GM18502 (cell line): ENCODE measurements at regions not wholly inside any gene's neighbourhood (a gene's known extent, or its start where the extent isn't known, plus 50 kb on each side); places are given as distances from the start of the nearest gene placed in this dataset.
"Not testable (repeated sequence)": the region's sequence is repeated elsewhere in the genome, so short reads cannot be mapped to it uniquely, and the experiment has no call there.

Experiments
- ATAC-seq: cut with Tn5 transposase; IDR thresholded peaks from one replicate; pipeline ENCODE4 v1.9.1; 2021; ENCODE audit warnings: mild to moderate bottlenecking; ENCODE audit not compliant: unreplicated experiment, poor library complexity

GRCh38 chr11:91585035-91585801 lies 639.4 kb upstream of the FAT3 start:
- ATAC-seq = no peak

DNA sequence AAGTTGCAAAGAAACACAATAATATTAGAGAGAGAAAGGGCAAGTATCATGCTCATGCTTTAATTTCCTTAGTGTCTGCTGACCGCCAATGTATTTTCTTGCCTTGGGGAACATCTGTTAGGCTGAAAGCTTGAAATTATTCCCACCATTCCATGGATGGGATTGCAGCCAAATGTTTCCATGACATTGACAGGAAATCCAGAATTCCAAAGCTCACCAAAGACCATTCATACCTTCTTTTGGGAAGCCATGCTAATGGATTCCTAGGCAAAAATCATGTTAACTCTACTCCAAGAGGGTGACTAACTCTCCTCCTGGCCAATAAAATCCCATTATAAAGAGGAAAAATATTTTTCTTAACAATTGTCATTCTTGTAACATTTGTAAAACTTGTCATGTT lies 661.4 kb upstream of the FAT3 start:
- no peak for ATAC-seq

- no peak for ATAC-seq
Observed at GRCh38 chr11:91560434-91560833, 664.2 kb upstream of the FAT3 start.

- ATAC-seq = no peak
Observed at GRCh38 chr11:91538065-91538464, 686.6 kb upstream of the FAT3 start.

DNA sequence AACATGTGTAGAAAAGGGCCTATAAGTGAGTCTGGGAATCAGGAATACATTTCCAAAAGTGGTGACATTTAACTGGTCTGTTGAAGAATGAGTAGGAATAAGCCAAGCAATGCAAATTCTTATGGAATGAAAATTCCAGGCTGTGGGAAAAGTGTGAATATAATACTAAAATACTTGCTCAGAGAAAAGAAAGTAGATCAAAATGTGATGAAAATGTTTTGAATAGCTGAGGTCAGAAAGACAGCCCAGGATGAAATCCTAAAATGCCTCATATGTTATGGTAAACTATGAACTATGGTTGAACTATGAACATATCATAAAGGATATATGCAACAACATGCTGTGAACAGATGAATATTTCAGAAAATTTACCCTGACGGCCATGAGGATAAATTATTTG lies 688.3 kb upstream of the FAT3 start:
- ATAC-seq = no peak

DNA sequence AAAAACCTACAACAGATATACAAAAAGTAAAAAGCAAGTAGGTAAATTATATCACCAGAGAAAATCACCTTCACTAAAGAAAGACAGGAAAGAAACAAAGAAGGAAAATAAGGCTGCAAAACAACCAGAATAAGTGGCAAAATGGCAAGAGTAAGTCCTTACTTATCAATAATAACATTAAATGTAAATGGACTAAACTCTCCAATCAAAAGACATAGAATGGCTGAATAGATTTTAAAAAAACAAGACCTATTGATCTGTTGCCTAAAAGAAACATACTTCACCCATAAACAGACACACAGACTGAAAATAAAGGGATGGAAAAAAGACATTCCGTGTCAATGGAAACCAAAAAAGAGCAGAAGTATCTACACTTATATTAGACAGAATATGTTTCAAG lies 695.7 kb upstream of the FAT3 start:
- ATAC-seq = no peak

GRCh38 chr11:91527380-91528030 lies 697.1 kb upstream of the FAT3 start:
- no peak for ATAC-seq

DNA sequence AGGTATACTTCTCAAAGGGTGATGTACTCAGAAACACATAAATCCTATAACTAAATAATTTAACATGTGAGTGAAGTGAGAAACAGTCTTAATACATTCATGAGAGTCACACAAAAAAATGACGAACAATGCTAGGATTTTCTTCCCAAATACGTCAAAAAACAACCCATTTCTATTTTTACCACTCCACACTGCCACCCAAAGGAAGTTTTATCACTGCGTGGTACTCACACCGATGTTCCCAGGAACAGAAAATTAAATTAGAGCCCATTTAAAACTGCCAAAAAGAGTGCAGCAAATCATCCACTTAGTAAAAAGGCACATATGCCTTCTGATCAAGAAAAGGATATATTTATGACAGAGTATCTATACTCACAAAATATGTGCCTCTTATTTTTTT lies 710.9 kb upstream of the FAT3 start:
- ATAC-seq = no peak

- ATAC-seq = no peak
Observed at GRCh38 chr11:91497847-91498246, 726.8 kb upstream of the FAT3 start.

DNA sequence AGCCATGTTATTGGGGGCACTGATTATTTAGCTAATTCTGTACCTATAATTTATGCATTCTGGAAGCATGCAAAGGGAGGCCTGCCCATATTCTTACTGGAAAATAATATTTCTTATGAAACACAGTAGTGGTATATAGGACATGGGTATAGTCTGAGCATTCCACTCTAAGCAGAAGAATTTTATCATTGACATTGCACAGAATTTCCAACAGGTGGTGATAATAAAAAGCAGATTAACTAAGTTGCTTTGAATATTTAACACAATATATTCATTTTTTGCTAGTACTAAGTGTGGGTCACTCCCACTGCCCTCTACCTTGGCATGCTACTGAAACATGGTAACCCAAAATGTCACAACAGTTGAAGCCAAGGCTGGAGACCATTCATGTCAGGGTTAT lies 728.8 kb upstream of the FAT3 start:
- no peak for ATAC-seq

DNA sequence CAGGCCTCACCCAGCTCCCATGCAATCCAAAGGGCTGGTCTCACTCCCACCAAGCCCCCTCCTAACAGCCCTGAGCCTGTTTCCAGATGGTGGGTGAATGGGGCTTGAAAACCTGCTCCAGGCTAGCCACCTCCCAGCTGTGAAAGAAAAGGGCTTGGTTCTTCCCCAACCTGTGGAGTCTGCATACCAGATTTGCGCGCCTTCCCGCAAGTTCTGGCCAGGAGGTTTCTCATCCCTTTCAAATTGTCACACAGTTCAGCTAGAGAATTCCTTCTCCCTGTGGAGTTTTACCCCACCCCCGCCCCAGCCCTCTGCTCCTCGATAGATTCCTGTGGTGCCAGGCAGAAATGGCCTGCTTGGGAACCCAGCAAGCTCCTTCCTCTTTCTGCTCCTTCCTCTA lies 734.6 kb upstream of the FAT3 start:
- no peak for ATAC-seq

- ATAC-seq = not testable (repeated sequence)
Observed at GRCh38 chr11:91483956-91484355, 740.7 kb upstream of the FAT3 start.

DNA sequence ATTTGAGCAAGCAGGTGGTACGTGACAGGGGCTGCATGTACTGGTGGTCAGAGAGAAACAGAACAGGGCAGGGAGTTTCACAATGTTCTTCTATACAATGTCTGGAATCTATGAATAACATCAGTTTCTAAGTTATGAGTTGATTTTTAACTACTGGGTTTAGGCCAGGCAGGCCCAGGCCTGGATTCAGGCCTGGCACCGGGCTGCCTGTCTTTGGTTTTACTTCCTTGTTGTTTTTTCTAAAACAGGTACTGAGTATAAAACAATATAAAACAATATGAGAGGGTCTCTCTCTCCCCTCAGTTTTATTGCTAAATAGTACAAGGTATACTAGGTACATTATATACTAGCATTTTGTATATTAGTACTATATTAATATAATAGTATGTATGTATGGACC lies 742.7 kb upstream of the FAT3 start:
- not testable (repeated sequence) for ATAC-seq

- no peak for ATAC-seq
Observed at GRCh38 chr11:91470656-91471055, 754.0 kb upstream of the FAT3 start.

GRCh38 chr11:91459840-91460239 lies 764.8 kb upstream of the FAT3 start:
- ATAC-seq = no peak

DNA sequence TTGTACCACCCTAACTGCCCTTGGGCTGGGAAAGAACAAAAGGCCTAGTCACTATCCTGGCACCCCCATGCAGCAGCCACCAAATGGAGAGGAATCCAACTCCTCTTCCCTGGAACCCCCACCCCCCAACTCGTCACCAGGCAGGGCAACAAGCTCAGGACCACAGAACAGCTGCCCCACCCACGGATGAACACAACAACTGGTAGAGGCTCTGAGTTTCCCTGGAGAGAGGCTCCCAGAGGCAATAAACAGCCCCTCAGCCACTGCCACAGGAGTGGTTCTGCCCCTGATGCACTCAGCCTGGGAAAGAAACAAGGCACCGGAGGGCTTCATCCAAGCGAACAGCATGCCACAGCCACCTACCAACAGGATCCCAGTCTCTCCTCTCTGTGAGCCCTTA lies 778.4 kb upstream of the FAT3 start:
- no peak for ATAC-seq

DNA sequence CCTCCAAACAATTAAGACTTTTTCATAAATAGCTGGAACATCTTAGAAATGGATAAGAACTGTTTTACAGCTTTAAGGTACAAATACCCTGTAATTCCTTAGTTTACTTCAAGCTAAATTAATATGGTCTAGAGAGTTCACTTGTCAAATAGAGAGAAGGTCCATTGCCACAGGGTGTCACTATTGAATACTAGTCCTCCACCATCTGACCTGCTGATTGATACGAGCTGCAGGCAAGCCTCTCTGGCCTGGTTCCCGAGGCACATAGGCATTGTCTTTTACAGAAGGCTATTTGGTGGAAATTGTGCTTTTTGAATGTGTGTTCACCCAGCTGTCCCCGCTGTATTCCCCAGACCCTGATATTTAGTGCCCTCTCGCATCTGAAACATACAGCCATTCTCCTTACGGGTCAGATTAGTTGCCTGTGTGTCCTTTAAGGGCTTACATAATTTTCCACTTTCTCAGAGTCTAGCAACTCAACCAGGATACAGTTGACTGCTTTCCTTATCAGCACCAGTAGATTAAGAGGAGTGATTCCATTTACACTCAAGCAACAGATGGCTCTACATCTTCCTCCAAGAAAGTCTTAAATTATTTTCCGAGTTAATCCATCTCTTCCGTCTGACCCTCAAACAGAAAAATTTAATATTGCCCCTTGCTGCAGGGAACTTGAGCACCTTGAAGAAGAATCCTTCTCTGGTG lies 788.8 kb upstream of the FAT3 start:
- ATAC-seq = no peak

- no peak for ATAC-seq
Observed at GRCh38 chr11:91433284-91434010, 791.2 kb upstream of the FAT3 start.

DNA sequence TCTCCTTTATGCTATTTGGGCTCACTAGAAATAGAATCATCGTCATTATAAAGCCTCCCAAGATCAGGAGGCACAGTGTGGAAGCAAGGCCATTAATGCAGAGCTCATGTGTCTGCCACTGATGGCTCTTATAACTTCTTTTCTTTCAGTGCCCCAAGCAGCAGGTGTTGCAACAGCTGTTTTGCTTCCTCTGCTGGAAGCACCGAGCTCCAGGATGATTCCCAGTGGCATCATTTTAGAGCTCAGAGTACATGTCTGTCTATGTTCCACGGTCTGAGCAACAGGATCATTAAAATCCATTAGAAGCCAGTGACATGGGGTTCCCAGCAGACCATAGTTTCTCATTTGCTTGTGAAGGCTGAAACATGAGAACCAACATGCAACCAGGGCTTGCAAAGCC lies 803.0 kb upstream of the FAT3 start:
- no peak for ATAC-seq

- ATAC-seq = no peak
Observed at GRCh38 chr11:91407842-91408241, 816.8 kb upstream of the FAT3 start.

DNA sequence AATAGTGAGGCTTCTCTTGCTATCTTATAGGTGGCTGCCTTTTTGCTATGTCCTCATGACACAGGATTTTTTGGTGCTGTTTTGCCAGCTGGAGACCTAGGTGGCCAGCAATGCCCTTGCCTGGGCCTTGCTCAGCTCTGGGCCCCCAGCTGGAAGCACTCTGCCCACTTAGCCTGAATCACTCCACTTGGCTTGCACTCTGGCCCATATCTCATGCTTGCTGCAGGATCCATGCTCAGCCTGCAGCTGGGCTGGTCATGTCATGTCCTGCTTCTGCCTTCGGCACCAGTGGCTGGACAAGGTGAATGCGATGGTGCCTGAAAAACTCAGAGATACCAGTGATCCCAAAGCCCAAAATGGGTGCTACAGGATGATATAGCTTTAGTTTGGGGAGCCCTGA lies 818.6 kb upstream of the FAT3 start:
- no peak for ATAC-seq
